Activated T-helper 17 cell treated with anti-CD3 and anti-CD28 coated beads, Interleukin-2, amount 50 U/mL, for 72 hours (primary cell): ENCODE measurements at regions not wholly inside any gene's neighbourhood (a gene's known extent, or its start where the extent isn't known, plus 50 kb on each side); places are given as distances from the start of the nearest gene placed in this dataset.
"Not testable (repeated sequence)": the region's sequence is repeated elsewhere in the genome, so short reads cannot be mapped to it uniquely, and the experiment has no call there.

Source experiments
- ATAC-seq: fragments of 150-1000 bp; cut with Tn5 transposase; replicated peaks from 2 replicates; pipeline ENCODE4 v1.10.0; 2021; ENCODE audit warnings: mild to moderate bottlenecking, moderate library complexity
- H3K27ac Mint-ChIP-seq: one replicate; pipeline ENCODE4 v1.8.0; 2022; ENCODE audit warnings: mixed read lengths
- H3K27me3 Mint-ChIP-seq: one replicate; pipeline ENCODE4 v1.8.0; 2022; ENCODE audit warnings: mixed read lengths
- H3K36me3 Mint-ChIP-seq: one replicate; pipeline ENCODE4 v1.8.0; 2022; ENCODE audit warnings: low read depth, mild to moderate bottlenecking, mixed read lengths
- H3K4me1 Mint-ChIP-seq: one replicate; pipeline ENCODE4 v1.8.0; 2022; ENCODE audit warnings: mixed read lengths
- H3K4me3 Mint-ChIP-seq: one replicate; pipeline ENCODE4 v1.8.0; 2022; ENCODE audit warnings: mild to moderate bottlenecking, mixed read lengths
- H3K9me3 Mint-ChIP-seq: one replicate; pipeline ENCODE4 v1.8.0; 2022; ENCODE audit warnings: mixed read lengths

DNA sequence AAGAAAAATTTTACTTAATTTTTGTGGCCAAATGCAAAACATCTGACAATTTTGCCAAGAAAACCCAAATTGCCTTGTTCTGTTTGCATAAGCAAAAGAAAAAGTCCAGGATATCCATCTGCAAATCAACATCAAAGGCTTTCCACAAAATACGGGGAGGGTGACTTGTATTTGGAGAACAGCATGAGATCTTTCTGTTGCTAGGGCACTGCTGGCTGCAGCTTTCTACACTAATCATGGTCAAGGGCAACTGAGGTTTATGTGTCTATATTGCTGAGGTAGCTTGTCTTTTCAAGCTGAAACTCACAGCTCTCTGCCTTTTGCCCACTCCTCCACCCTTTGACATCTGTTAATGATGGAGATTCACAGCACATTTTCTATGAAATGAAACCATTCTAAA is 389.1 kb downstream of the NKX6-1 start:
- no peaks in the 10 kb centered on the region for H3K36me3 Mint-ChIP-seq
- H3K27me3 Mint-ChIP-seq = no peaks in the 10 kb centered on the region
- H3K27ac Mint-ChIP-seq = no peak overlapping the region
- H3K4me3 Mint-ChIP-seq = no peak overlapping the region
- no peaks in the 10 kb centered on the region for H3K9me3 Mint-ChIP-seq
- no peaks in the 10 kb centered on the region for H3K4me1 Mint-ChIP-seq
- ATAC-seq = no peak

DNA sequence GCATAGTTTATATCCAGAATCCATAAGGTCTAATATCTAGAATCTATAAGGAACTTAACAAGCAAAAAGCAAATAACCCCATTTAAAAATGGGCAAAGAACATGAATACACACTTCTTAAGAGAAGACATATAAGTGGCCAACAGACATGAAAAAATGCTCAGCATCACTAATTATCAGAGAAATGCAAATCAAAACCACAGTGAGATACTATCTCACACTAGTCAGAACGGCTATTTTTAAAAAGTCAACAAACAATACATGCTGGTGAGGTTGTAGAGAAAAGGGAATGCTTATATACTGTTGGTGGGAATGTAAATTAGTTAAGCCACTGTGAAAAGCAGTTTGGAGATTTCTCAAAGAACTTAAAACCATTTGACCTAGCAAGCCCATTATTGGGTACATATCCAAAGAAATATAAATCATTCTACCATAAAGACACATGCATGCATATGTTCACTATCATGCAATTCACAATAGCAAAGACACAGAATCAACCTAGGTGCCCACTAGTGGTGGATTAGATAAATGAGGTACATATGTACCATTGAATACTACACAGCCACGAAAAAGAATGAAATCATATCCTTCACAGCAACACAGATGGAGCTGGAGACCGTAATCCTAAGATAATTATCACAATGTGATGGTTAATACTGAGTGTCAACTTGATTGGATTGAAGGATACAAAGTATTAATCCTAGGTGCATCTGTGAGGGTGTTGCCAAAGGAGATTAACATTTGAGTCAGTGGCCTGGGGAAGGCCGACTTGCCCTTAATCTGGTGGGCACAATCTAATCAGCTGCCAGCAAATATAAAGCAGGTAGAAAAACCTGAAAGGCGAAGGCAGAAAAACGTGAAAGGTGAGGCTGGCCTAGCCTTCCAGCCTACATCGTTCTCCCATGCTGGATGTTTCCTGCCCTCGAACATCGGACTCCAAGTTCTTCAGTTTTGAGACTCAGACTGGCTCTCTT is 397.2 kb downstream of the NKX6-1 start:
- H3K4me1 Mint-ChIP-seq, H3K9me3 Mint-ChIP-seq, H3K27me3 Mint-ChIP-seq, H3K4me3 Mint-ChIP-seq, H3K27ac Mint-ChIP-seq, H3K36me3 Mint-ChIP-seq, ATAC-seq: not testable (repeated sequence)

DNA sequence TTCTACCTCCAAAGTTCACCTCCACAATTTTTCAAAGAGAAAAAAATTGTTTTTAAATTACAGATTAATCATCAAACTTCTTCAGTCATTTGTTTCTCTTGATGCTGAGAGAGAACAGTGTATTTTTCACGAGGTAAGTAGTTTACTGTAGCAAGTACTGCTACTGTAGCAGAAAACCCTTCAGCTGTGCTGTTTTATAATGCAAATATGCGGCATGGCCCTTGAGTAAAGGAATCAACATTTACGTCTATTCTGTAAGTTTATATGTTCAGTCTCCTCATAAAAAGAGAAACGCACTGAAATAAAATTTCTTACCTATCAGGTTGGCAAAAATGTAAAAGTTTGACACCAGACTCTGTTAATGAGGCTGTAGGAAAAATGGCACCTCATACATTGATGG is 399.0 kb downstream of the NKX6-1 start:
- Mint-ChIP-seq H3K27ac (no peak overlapping the region), H3K9me3 (no peaks in the 10 kb centered on the region), H3K36me3 (no peaks in the 10 kb centered on the region), H3K4me1 (no peaks in the 10 kb centered on the region), H3K4me3 (no peak overlapping the region), H3K27me3 (no peaks in the 10 kb centered on the region)
- no peak for ATAC-seq

DNA sequence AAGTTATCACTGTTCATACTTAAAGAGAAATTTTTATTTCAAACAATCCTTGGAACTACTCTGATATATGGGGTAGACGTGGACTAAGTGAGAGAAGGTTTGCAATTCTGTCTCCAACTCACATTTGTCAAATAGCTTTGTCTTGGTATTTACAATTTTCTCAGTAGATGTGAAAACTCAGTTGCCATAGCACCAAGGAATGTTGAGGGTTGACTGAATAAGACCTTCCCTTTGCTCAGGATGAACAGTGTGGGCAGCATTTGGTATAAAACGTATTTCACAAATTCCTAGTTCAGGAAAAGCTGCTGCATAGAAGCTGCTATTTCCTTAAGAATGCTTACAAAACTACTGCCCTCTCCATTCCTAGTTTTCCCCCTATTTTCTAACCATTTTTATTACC is 399.5 kb downstream of the NKX6-1 start:
- Mint-ChIP-seq H3K4me3 (no peak overlapping the region), H3K36me3 (no peaks in the 10 kb centered on the region), H3K4me1 (no peaks in the 10 kb centered on the region), H3K27ac (no peak overlapping the region), H3K27me3 (no peaks in the 10 kb centered on the region), H3K9me3 (no peaks in the 10 kb centered on the region)
- no peak for ATAC-seq

DNA sequence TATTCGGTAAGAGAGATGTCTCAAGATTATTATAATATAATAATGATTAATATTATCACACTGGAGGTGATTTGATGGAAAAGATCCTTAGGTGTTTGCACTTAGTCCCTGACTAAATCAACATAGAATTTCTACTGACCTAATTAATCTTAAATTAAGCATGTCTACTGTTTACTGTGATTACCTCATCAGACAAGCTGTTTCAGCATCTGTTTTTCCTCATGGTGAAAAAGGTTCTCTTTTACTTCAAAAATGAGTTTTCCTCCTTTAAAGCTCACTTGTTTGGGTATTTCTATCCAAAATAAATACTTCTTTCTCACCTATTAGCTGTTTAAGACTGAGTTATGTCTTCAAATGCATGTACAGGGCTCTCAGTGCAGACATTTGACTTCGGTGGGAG is 407.8 kb downstream of the NKX6-1 start:
- Mint-ChIP-seq H3K27ac (no peak overlapping the region), H3K27me3 (no peaks in the 10 kb centered on the region), H3K36me3 (no peaks in the 10 kb centered on the region), H3K4me3 (no peak overlapping the region), H3K4me1 (no peaks in the 10 kb centered on the region), H3K9me3 (no peaks in the 10 kb centered on the region)
- ATAC-seq = no peak

GRCh38 chr4:84089652-84090437 is 409.2 kb downstream of the NKX6-1 start:
- no peak for ATAC-seq
- no peak overlapping the region for H3K4me3 Mint-ChIP-seq
- H3K27me3 Mint-ChIP-seq = no peaks in the 10 kb centered on the region
- no peaks in the 10 kb centered on the region for H3K4me1 Mint-ChIP-seq
- H3K36me3 Mint-ChIP-seq = no peaks in the 10 kb centered on the region
- H3K9me3 Mint-ChIP-seq = no peaks in the 10 kb centered on the region
- H3K27ac Mint-ChIP-seq = no peak overlapping the region

DNA sequence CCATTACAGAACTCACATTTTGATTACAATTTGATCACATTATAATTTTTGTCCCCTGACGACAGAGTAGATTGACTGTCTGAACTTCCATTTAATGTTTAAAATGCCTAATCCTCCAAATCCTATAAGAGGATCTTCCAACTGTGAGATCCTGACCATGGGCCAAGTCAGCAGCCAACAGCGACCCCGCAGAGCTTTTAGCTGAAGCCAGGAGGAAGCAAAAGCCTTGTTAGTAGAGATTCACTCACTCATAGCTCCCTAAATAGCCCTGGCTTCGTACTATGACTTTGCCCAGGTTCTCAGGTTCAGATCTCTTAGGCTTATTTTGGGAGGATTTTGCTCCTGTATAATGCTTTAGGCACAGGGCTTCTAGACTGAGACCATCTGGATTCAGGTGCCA is 413.1 kb downstream of the NKX6-1 start:
- no peak overlapping the region for H3K27ac Mint-ChIP-seq
- H3K4me1 Mint-ChIP-seq = no peaks in the 10 kb centered on the region
- H3K9me3 Mint-ChIP-seq = peaks cover 6% of the 10 kb centered on the region
- no peaks in the 10 kb centered on the region for H3K27me3 Mint-ChIP-seq
- no peak overlapping the region for H3K4me3 Mint-ChIP-seq
- no peak for ATAC-seq
- no peaks in the 10 kb centered on the region for H3K36me3 Mint-ChIP-seq

GRCh38 chr4:84070289-84070688 is 428.8 kb downstream of the NKX6-1 start:
- no peak overlapping the region for H3K4me3 Mint-ChIP-seq
- H3K36me3 Mint-ChIP-seq = no peaks in the 10 kb centered on the region
- no peak overlapping the region for H3K27ac Mint-ChIP-seq
- H3K9me3 Mint-ChIP-seq = peaks cover 3% of the 10 kb centered on the region
- H3K4me1 Mint-ChIP-seq = no peaks in the 10 kb centered on the region
- H3K27me3 Mint-ChIP-seq = peaks cover 5% of the 10 kb centered on the region
- no peak for ATAC-seq

GRCh38 chr4:84063619-84064018 is 435.5 kb downstream of the NKX6-1 start:
- no peak for ATAC-seq
- Mint-ChIP-seq H3K9me3 (peaks cover 7% of the 10 kb centered on the region), H3K27ac (no peak overlapping the region), H3K27me3 (peaks cover 9% of the 10 kb centered on the region), H3K4me1 (no peaks in the 10 kb centered on the region), H3K36me3 (no peaks in the 10 kb centered on the region), H3K4me3 (no peak overlapping the region)

DNA sequence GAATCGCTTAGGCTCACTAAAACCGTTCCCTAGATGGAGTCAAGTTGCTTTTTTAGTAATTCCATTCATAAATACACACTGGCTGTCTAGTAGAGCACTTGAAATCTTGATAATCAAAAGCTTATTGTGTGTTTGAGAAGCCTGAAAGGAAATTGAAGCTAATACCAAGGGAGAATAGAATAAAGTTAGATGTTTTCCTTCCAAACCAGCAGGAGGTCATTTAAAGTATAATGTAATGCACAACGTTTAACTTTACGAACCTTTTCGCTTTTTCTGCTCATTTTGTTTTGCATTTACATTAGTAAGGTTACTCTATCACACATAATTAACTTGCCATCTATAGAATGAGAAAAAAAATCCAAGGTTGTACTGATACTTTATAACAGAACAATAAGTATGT is 440.9 kb downstream of the NKX6-1 start:
- peaks cover 9% of the 10 kb centered on the region for H3K27me3 Mint-ChIP-seq
- H3K27ac Mint-ChIP-seq = no peak overlapping the region
- ATAC-seq = no peak
- H3K4me3 Mint-ChIP-seq = no peak overlapping the region
- H3K4me1 Mint-ChIP-seq = no peaks in the 10 kb centered on the region
- H3K36me3 Mint-ChIP-seq = no peaks in the 10 kb centered on the region
- H3K9me3 Mint-ChIP-seq = peaks cover 4% of the 10 kb centered on the region

GRCh38 chr4:84051639-84052038 is 447.5 kb downstream of the NKX6-1 start:
- H3K4me1 Mint-ChIP-seq = no peaks in the 10 kb centered on the region
- no peak overlapping the region for H3K27ac Mint-ChIP-seq
- H3K27me3 Mint-ChIP-seq = no peaks in the 10 kb centered on the region
- no peak for ATAC-seq
- H3K36me3 Mint-ChIP-seq = no peaks in the 10 kb centered on the region
- H3K4me3 Mint-ChIP-seq = no peak overlapping the region
- H3K9me3 Mint-ChIP-seq = no peaks in the 10 kb centered on the region

DNA sequence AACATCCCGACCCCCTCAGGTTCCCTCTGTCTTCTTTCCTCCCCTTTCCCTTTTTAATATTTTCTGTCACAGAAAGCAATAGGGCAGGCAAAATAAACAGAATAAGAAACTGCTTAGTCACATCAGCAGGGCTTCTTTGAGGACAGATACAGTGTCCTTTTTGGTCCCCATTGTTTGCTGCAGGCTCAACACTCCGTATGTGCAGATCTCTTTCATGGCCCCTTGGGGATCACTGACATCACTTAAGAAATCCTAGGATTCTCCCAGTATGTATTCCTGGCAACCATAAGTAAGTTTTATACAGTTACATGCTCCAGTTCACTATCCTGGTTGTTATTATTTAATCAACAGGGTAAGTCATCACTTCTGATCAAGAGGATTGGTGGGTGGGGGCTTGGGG is 448.0 kb downstream of the NKX6-1 start:
- Mint-ChIP-seq H3K36me3 (no peaks in the 10 kb centered on the region), H3K4me3 (no peak overlapping the region)
- no peak for ATAC-seq

GRCh38 chr4:84050015-84050414 is 449.1 kb downstream of the NKX6-1 start:
- Mint-ChIP-seq H3K27me3 (no peaks in the 10 kb centered on the region), H3K36me3 (no peaks in the 10 kb centered on the region), H3K9me3 (no peaks in the 10 kb centered on the region), H3K4me3 (no peak overlapping the region), H3K27ac (no peak overlapping the region), H3K4me1 (no peaks in the 10 kb centered on the region)
- ATAC-seq = no peak

More for the DNA sequence above, 448.0 kb downstream of the NKX6-1 start:
- no peaks in the 10 kb centered on the region for H3K9me3 Mint-ChIP-seq
- H3K27me3 Mint-ChIP-seq = no peaks in the 10 kb centered on the region
- H3K4me1 Mint-ChIP-seq = no peaks in the 10 kb centered on the region
- H3K27ac Mint-ChIP-seq = no peak overlapping the region

DNA sequence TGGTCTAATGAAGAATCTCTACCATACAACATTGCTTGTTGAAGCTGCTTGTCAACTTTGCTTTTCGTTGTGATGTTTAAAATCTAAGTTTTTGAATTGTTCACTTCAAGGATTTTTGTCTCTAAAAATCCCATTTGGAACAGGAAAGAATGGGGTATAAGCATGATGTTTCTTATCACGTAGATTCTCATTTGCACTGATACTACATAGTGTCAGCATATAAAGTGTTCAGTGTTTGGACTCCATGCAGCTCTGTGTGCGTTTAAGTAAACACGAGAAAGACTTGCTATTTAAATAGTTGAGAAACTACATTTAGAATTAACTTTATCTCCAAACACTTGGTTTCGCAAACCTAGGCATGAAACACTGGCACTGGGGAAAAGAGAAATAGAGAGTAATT is 452.5 kb downstream of the NKX6-1 start:
- Mint-ChIP-seq H3K4me3 (no peak overlapping the region), H3K4me1 (no peaks in the 10 kb centered on the region), H3K27ac (no peak overlapping the region), H3K27me3 (no peaks in the 10 kb centered on the region), H3K9me3 (no peaks in the 10 kb centered on the region), H3K36me3 (no peaks in the 10 kb centered on the region)
- no peak for ATAC-seq

- H3K4me1 Mint-ChIP-seq = no peaks in the 10 kb centered on the region
- H3K27ac Mint-ChIP-seq = no peak overlapping the region
- no peaks in the 10 kb centered on the region for H3K9me3 Mint-ChIP-seq
- ATAC-seq = no peak
- H3K27me3 Mint-ChIP-seq = no peaks in the 10 kb centered on the region
- no peaks in the 10 kb centered on the region for H3K36me3 Mint-ChIP-seq
- no peak overlapping the region for H3K4me3 Mint-ChIP-seq
Observed at GRCh38 chr4:84041426-84041825, 457.7 kb downstream of the NKX6-1 start.
